Endothelial cell (in vitro differentiated cells): ENCODE measurements at regions not wholly inside any gene's neighbourhood (a gene's known extent, or its start where the extent isn't known, plus 50 kb on each side); places are given as distances from the start of the nearest gene placed in this dataset.

Experiments
- DNase-seq: peaks from one replicate; pipeline ENCODE4 v3.0.0; 2021; ENCODE audit warnings: low spot score
- H3K27ac Mint-ChIP-seq: one replicate; pipeline ENCODE4 v1.8.0; 2021; ENCODE audit warnings: mixed read lengths, inconsistent platforms; ENCODE audit not compliant: unreplicated experiment
- H3K27me3 Mint-ChIP-seq: one replicate; pipeline ENCODE4 v1.8.0; 2021; ENCODE audit warnings: mild to moderate bottlenecking, moderate library complexity, mixed read lengths, inconsistent platforms; ENCODE audit not compliant: unreplicated experiment
- H3K36me3 Mint-ChIP-seq: one replicate; pipeline ENCODE4 v1.8.0; 2021; ENCODE audit warnings: mild to moderate bottlenecking, low read depth, mixed read lengths, inconsistent platforms; ENCODE audit not compliant: unreplicated experiment
- H3K4me1 Mint-ChIP-seq: one replicate; pipeline ENCODE4 v1.8.0; 2021; ENCODE audit warnings: mild to moderate bottlenecking, mixed read lengths, inconsistent platforms; ENCODE audit not compliant: unreplicated experiment
- H3K4me3 Mint-ChIP-seq: one replicate; pipeline ENCODE4 v1.8.0; 2021; ENCODE audit warnings: mild to moderate bottlenecking, mixed read lengths, inconsistent platforms; ENCODE audit not compliant: unreplicated experiment
- H3K9me3 Mint-ChIP-seq: one replicate; pipeline ENCODE4 v1.8.0; 2021; ENCODE audit warnings: mixed read lengths, inconsistent platforms; ENCODE audit not compliant: unreplicated experiment
- CTCF ChIP-seq: fragments of 200-600 bp; sonication (generic); IDR thresholded peaks from one replicate; pipeline ENCODE4 v1.5.0; 2021; ENCODE audit warnings: antibody characterized with exemption; ENCODE audit not compliant: unreplicated experiment

- no peak for TF ChIP-seq CTCF
- no peaks in the 10 kb centered on the region for H3K4me1 Mint-ChIP-seq
- DNase-seq, result no peak
- no peaks in the 10 kb centered on the region for H3K27me3 Mint-ChIP-seq
- H3K4me3 Mint-ChIP-seq, result no peak overlapping the region
- no peaks in the 10 kb centered on the region for H3K36me3 Mint-ChIP-seq
- H3K9me3 Mint-ChIP-seq, result no peaks in the 10 kb centered on the region
- no peak overlapping the region for H3K27ac Mint-ChIP-seq
These were observed 294.3 kb downstream of the FSIP2 start for GRCh38 chr2:186032930-186033329.

- no peak overlapping the region for H3K27ac Mint-ChIP-seq
- no peak overlapping the region for H3K4me3 Mint-ChIP-seq
- H3K4me1 Mint-ChIP-seq, result no peaks in the 10 kb centered on the region
- DNase-seq, result no peak
- TF ChIP-seq CTCF, result no peak
- H3K36me3 Mint-ChIP-seq, result no peaks in the 10 kb centered on the region
- no peaks in the 10 kb centered on the region for H3K27me3 Mint-ChIP-seq
- H3K9me3 Mint-ChIP-seq, result no peaks in the 10 kb centered on the region
These were observed 294.9 kb downstream of the FSIP2 start for GRCh38 chr2:186033541-186033940.

GRCh38 chr2:186036862-186037449 lies 298.4 kb downstream of the FSIP2 start:
- no peaks in the 10 kb centered on the region for H3K36me3 Mint-ChIP-seq
- no peak for TF ChIP-seq CTCF

GRCh38 chr2:186042207-186043028 lies 303.8 kb downstream of the FSIP2 start:
- Mint-ChIP-seq H3K9me3 (no peaks in the 10 kb centered on the region), H3K36me3 (no peaks in the 10 kb centered on the region), H3K4me1 (no peaks in the 10 kb centered on the region), H3K4me3 (no peak overlapping the region), H3K27ac (no peak overlapping the region), H3K27me3 (no peaks in the 10 kb centered on the region)
- no peak for TF ChIP-seq CTCF
- no peak for DNase-seq

More at GRCh38 chr2:186036862-186037449, 298.4 kb downstream of the FSIP2 start:
- H3K4me3 Mint-ChIP-seq, result no peak overlapping the region
- H3K27ac Mint-ChIP-seq, result no peak overlapping the region
- no peaks in the 10 kb centered on the region for H3K27me3 Mint-ChIP-seq
- no peak for DNase-seq
- no peaks in the 10 kb centered on the region for H3K9me3 Mint-ChIP-seq
- H3K4me1 Mint-ChIP-seq, result no peaks in the 10 kb centered on the region

GRCh38 chr2:186044761-186045160 lies 306.2 kb downstream of the FSIP2 start:
- Mint-ChIP-seq H3K4me3 (no peak overlapping the region), H3K9me3 (no peaks in the 10 kb centered on the region), H3K36me3 (no peaks in the 10 kb centered on the region)

More at GRCh38 chr2:186044761-186045160, 306.2 kb downstream of the FSIP2 start:
- H3K4me1 Mint-ChIP-seq, result no peaks in the 10 kb centered on the region
- H3K27ac Mint-ChIP-seq, result no peak overlapping the region
- TF ChIP-seq CTCF, result no peak
- H3K27me3 Mint-ChIP-seq, result no peaks in the 10 kb centered on the region
- no peak for DNase-seq
